ENCODE measurements at regions not wholly inside any gene's neighbourhood (a gene's known extent, or its start where the extent isn't known, plus 50 kb on each side); places are given as distances from the start of the nearest gene placed in this dataset.

DNA sequence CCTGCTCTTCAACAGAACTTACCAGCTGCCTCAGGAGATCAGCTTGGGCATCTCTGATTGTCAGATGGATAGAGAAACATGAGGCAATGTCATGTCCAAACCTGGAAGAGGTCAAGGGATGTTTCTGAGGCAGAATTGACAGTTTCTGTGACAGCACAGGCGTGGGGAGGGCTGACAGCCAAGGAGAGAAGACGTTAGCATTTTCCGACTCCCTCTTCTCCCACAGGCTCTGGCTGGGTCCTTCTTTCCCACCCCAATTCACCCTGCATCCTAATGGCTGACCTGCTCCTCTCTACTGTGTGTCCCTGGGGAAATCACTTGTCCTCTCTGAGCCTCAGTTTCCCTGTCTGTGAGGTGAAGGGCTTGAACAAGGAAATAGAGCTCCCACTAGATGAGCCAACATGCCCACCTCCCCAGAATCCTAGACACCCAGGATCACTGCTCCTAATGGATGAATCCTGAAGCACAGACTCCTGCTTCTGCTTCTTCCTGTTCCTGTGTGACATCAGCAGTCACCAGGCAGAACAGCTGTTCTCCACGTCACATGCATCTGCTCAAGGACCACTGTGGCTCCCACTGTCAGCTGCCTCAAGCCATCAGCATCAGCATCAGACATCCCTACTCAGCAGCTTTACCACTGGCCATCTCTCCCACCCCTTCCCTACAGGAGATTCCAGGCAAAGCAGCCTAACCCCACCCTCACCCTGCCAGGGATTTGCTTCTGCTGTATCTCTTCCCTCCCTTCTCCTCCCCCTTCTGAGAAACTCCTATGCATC, 408.0 kb downstream of the MATN1 start:
- TF ChIP-seq FOXA1 (IDR thresholded peaks at IDR 0.05) (no peak), ZNF384 (IDR thresholded peaks at IDR 0.05) (no peak), L3MBTL2 (conservative IDR thresholded peaks at IDR 0.05) (no peak), CTBP1 (IDR thresholded peaks at IDR 0.05; ENCODE audit: borderline replicate concordance) (no peak), NFRKB (IDR thresholded peaks at IDR 0.05) (no peak), FOXM1 (IDR thresholded peaks at IDR 0.05; ENCODE audit: borderline replicate concordance) (no peak), SP1 (IDR thresholded peaks at IDR 0.05) (no peak), TARDBP (IDR thresholded peaks at IDR 0.05) (no peak), BHLHE40 (IDR thresholded peaks at IDR 0.05; ENCODE audit: borderline replicate concordance) (no peak), SUZ12 (IDR thresholded peaks at IDR 0.05) (no peak), ELF4 (IDR thresholded peaks at IDR 0.05) (no peak), ARNT (IDR thresholded peaks at IDR 0.05) (no peak)
- TF ChIP-seq, protein P1, sequence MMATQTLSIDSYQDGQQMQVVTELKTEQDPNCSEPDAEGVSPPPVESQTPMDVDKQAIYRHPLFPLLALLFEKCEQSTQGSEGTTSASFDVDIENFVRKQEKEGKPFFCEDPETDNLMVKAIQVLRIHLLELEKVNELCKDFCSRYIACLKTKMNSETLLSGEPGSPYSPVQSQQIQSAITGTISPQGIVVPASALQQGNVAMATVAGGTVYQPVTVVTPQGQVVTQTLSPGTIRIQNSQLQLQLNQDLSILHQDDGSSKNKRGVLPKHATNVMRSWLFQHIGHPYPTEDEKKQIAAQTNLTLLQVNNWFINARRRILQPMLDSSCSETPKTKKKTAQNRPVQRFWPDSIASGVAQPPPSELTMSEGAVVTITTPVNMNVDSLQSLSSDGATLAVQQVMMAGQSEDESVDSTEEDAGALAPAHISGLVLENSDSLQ (IDR thresholded peaks at IDR 0.05): no peak

DNA sequence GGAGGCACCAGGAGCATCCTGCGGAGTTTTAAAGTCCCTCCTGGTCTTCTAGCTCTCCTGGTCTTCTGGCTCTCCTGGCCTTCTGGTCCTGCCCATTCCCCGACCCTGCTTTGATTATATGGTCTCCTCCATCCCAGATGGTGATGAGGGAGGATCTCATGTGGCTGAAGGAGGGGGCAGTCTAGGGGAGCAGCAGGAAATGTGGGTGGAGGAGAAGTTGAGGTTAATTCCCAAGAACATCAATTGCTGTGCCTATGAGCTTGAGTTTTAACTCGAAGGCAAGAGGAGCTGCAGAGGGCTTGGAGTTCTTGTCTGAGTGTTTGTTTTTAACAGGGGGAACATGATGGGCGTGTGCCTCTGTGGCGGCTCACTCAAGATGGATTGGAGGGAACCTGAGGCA, 408.8 kb downstream of the MATN1 start:
- POLR2A ChIA-PET: no interaction called here
- DNase-seq (ENCODE audit: extremely low spot score): no peak
- TF ChIP-seq ZNF384 (IDR thresholded peaks at IDR 0.05) (no peak), ELF4 (IDR thresholded peaks at IDR 0.05) (no peak), FOXK2 (IDR thresholded peaks at IDR 0.05) (no peak), TARDBP (IDR thresholded peaks at IDR 0.05) (no peak)
- CTCF ChIA-PET: no interaction called here

More for the DNA sequence above, 408.0 kb downstream of the MATN1 start:
- DNase-seq (ENCODE audit: extremely low spot score): peak; percentile 46
- ChIA-PET POLR2A (no interaction called here), CTCF (no interaction called here)

DNA sequence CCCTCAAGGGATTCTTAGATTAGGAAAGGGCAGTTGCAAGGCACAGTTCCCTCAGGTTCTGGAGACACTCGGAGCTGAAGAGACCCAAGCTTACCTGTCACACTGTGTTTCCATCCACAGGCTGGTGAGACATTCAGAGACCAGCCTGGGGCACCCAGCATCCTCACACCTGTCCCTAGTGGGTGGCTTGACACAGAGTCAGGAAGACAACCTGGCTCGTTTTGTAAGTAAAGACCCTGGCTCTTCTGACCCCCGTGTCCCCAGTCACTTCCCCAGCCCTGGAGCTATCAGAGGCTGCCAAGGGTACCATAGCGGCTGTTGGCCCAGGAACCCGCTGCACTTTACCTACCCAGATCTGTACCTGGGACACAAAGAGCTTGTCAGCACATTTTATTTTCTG, 409.8 kb downstream of the MATN1 start:
- POLR2A ChIA-PET: no interaction called here
- DNase-seq (ENCODE audit: extremely low spot score): no peak

DNA sequence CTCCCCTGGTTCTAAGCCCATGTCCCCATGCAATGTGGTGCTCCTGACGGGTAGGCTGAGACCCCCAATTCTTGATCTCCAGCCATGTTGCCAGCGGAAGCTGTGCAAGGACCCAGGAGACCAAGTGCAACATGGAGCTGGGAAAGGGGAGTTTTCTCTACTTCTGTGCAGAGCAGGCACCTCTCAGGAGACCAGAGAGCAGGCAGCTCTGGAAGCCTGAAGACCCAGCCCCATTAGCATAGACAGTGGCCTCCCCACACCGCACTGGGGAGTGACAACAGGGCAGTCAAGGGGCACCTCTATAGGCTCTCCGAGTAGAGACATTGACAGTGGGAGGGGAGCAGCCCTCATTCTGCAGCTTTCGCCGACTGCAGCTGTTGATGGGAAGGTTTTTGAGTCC, 410.2 kb downstream of the MATN1 start:
- CTCF ChIA-PET: interaction anchor here (0.8 kb wide), 1 partner anchor 95 kb away, joined by 3 read pairs; no protein-coding TSS in a partner anchor
- DNase-seq (ENCODE audit: extremely low spot score): no peak
- POLR2A ChIA-PET: no interaction called here
- TF ChIP-seq LEF1 (IDR thresholded peaks at IDR 0.05; ENCODE audit: borderline replicate concordance): no peak
- TF ChIP-seq ARNT (IDR thresholded peaks at IDR 0.05): no peak
- no peak for TF ChIP-seq CTBP1 (IDR thresholded peaks at IDR 0.05; ENCODE audit: borderline replicate concordance)
- TF ChIP-seq SP1 (IDR thresholded peaks at IDR 0.05): no peak
- no peak for TF ChIP-seq BHLHE40 (IDR thresholded peaks at IDR 0.05; ENCODE audit: borderline replicate concordance)
- no peak for TF ChIP-seq TARDBP (IDR thresholded peaks at IDR 0.05)
- TF ChIP-seq FOXA1 (IDR thresholded peaks at IDR 0.05): no peak
- no peak for TF ChIP-seq FOXM1 (IDR thresholded peaks at IDR 0.05; ENCODE audit: borderline replicate concordance)
- TF ChIP-seq L3MBTL2 (conservative IDR thresholded peaks at IDR 0.05): no peak

More for the DNA sequence above, 409.8 kb downstream of the MATN1 start:
- CTCF ChIA-PET: interaction anchor here (0.6 kb wide), 1 partner anchor 952 kb away, joined by 3 read pairs; no protein-coding TSS in a partner anchor
- TF ChIP-seq LEF1 (IDR thresholded peaks at IDR 0.05; ENCODE audit: borderline replicate concordance): no peak
- no peak for TF ChIP-seq SUZ12 (IDR thresholded peaks at IDR 0.05)
- no peak for TF ChIP-seq FOXA1 (IDR thresholded peaks at IDR 0.05)
- TF ChIP-seq ZNF384 (IDR thresholded peaks at IDR 0.05): no peak
- no peak for TF ChIP-seq ELF4 (IDR thresholded peaks at IDR 0.05)
- no peak for TF ChIP-seq BHLHE40 (IDR thresholded peaks at IDR 0.05; ENCODE audit: borderline replicate concordance)
- no peak for TF ChIP-seq SP1 (IDR thresholded peaks at IDR 0.05)
- TF ChIP-seq CTBP1 (IDR thresholded peaks at IDR 0.05; ENCODE audit: borderline replicate concordance): no peak
- TF ChIP-seq FOXM1 (IDR thresholded peaks at IDR 0.05; ENCODE audit: borderline replicate concordance): no peak
- TF ChIP-seq L3MBTL2 (conservative IDR thresholded peaks at IDR 0.05): no peak
- TF ChIP-seq ARNT (IDR thresholded peaks at IDR 0.05): no peak

DNA sequence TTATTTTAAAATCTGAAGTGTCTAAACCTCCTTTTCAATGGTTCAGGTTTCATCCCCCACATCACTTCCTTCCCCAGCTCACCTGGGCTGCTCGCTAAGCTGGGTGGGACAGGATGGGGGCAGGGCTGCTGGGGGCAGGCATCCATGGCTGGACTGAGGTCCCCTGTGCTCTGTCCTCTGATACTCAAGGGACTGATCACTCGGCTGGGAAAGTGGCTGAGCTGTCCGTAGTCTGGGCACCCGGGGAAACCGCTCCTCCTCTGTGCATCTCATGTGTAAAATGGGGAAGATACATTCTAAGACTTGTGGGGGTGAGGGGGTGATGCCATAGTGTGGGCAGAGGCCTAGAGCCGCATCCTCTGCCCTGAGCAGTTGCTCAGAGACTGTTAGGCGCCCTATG, 411.2 kb downstream of the MATN1 start:
- DNase-seq (ENCODE audit: extremely low spot score): no peak
- POLR2A ChIA-PET: no interaction called here
- CTCF ChIA-PET: interaction anchor here (0.8 kb wide), 1 partner anchor 96 kb away, joined by 3 read pairs; no protein-coding TSS in a partner anchor
- TF ChIP-seq LEF1 (IDR thresholded peaks at IDR 0.05; ENCODE audit: borderline replicate concordance) (no peak), SUZ12 (IDR thresholded peaks at IDR 0.05) (no peak), ARNT (IDR thresholded peaks at IDR 0.05) (no peak), NFRKB (IDR thresholded peaks at IDR 0.05) (no peak), ELF4 (IDR thresholded peaks at IDR 0.05) (no peak), TARDBP (IDR thresholded peaks at IDR 0.05) (no peak), ZNF384 (IDR thresholded peaks at IDR 0.05) (no peak), BHLHE40 (IDR thresholded peaks at IDR 0.05; ENCODE audit: borderline replicate concordance) (no peak), SP1 (IDR thresholded peaks at IDR 0.05) (no peak), HDGF (IDR thresholded peaks at IDR 0.05; ENCODE audit: borderline replicate concordance) (no peak), FOXM1 (IDR thresholded peaks at IDR 0.05; ENCODE audit: borderline replicate concordance) (no peak), L3MBTL2 (conservative IDR thresholded peaks at IDR 0.05) (no peak), CTBP1 (IDR thresholded peaks at IDR 0.05; ENCODE audit: borderline replicate concordance) (no peak), FOXA1 (IDR thresholded peaks at IDR 0.05) (no peak), FOXK2 (IDR thresholded peaks at IDR 0.05) (no peak)
- TF ChIP-seq, protein P1 (IDR thresholded peaks at IDR 0.05): no peak

DNA sequence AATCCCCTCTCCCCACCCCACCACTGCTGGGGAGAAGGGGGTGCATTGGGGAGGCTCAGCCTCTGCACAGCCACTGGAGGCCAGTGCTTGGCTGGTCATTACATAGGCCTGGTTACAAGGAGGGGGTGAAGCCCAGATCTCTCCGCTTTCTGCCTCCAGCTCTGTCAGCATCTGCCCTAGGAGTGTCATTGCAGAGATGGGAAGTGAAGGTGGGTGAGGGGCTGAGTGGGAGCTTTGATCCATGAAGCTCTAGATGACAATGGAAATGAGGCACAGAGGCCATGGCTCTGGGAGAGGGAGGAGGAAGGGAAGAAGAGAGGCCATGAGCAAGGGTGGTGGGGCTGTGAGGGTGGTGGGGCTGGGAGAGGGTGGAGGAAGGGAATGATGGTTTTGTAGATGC, 411.6 kb downstream of the MATN1 start:
- CTCF ChIA-PET: no interaction called here
- POLR2A ChIA-PET: no interaction called here
- DNase-seq (ENCODE audit: extremely low spot score): no peak
- TF ChIP-seq LEF1 (IDR thresholded peaks at IDR 0.05; ENCODE audit: borderline replicate concordance) (no peak), ARNT (IDR thresholded peaks at IDR 0.05) (no peak), CTBP1 (IDR thresholded peaks at IDR 0.05; ENCODE audit: borderline replicate concordance) (no peak), ZNF384 (IDR thresholded peaks at IDR 0.05) (no peak), SUZ12 (IDR thresholded peaks at IDR 0.05) (no peak), FOXA1 (IDR thresholded peaks at IDR 0.05) (no peak), FOXK2 (IDR thresholded peaks at IDR 0.05) (no peak), TARDBP (IDR thresholded peaks at IDR 0.05) (no peak)
